ENCODE measurements at regions not wholly inside any gene's neighbourhood (a gene's known extent, or its start where the extent isn't known, plus 50 kb on each side); places are given as distances from the start of the nearest gene placed in this dataset.

DNA sequence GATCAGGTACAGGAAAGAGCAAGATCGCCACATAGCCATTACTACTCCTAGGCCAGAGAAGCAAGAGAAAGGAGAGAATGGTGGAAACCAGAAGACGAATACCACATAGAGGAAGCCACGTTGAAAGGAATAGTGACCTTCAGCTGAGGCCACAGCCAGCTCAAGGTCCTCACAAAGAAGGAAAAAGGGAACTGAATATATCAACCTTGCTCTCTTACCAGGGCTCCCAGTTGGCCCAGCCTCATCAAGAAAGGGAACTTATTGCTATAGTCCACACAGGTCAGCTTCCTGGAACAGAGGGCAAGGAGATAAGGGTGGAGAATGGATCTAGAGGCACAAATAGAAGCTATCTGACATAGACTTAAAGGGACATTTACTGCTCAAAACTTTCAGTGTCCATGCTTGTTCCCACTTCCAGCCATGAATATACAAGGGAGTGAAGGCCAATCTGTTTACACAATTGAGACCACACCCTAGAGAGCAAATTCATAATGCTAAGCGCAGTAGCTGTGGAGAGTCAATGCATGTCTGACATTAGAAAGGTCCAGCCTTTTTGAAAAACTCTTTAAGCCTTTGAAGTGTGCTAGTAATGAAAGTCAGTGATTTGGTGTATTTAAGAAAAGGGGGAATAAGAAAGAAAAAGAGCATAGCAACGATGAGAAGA lies 120.7 kb upstream of the ZC3H11B start:
- TF ChIP-seq ZBTB7A (IDR thresholded peaks at IDR 0.05; ENCODE audit: low read depth): no peak
- no peak for TF ChIP-seq CREB1 (IDR thresholded peaks at IDR 0.05; ENCODE audit: low read depth)
- no peak for TF ChIP-seq CEBPB (IDR thresholded peaks at IDR 0.05)

DNA sequence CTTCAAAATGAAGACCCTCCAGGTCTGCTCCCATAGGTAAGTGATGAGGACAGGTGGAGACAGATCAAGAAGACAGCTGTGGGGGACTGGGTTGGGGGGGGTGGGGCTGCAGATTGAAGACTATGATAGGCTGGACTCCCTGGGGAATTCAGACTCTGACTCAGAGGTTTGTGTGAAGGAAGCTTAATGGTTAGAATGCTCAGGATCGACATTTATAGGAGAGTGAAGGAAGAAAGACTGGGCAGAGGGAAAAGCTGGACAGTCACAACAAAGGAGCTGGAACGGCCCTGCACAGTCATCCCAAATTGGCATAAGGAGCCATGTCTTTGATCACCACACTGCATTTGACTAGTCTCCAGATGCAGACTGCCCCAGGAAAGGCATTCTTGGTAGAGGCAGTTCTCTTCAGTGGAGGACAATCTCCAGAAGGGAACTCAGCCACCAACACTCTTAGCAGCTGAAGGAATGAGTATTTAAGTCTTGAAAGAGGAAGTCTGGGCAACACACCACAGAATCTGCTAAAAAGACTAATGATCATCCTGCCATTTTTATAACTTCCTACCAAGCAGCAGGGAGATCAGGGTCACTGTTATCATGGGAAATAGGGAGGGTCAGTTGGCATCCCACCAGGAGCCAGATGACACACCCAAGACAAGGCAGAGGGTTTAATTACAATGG lies 120.0 kb upstream of the ZC3H11B start:
- TF ChIP-seq, protein P1, sequence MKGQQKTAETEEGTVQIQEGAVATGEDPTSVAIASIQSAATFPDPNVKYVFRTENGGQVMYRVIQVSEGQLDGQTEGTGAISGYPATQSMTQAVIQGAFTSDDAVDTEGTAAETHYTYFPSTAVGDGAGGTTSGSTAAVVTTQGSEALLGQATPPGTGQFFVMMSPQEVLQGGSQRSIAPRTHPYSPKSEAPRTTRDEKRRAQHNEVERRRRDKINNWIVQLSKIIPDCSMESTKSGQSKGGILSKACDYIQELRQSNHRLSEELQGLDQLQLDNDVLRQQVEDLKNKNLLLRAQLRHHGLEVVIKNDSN (IDR thresholded peaks at IDR 0.05): no peak
- TF ChIP-seq YY1 (IDR thresholded peaks at IDR 0.05; ENCODE audit: low read depth): no peak
- no peak for TF ChIP-seq TEAD4 (IDR thresholded peaks at IDR 0.05)
- TF ChIP-seq ZBTB7A (IDR thresholded peaks at IDR 0.05; ENCODE audit: low read depth): no peak
- TF ChIP-seq RAD21 (IDR thresholded peaks at IDR 0.05; ENCODE audit: low read depth): no peak
- no peak for TF ChIP-seq TCF12 (IDR thresholded peaks at IDR 0.05; ENCODE audit: low read depth)
- TF ChIP-seq FOXM1 (IDR thresholded peaks at IDR 0.05; ENCODE audit: borderline replicate concordance, low read depth): no peak
- no peak for TF ChIP-seq EP300 (IDR thresholded peaks at IDR 0.05; ENCODE audit: borderline replicate concordance)
- no peak for TF ChIP-seq TAF1 (IDR thresholded peaks at IDR 0.05; ENCODE audit: low read depth)
- no peak for TF ChIP-seq NFIC (IDR thresholded peaks at IDR 0.05)
- TF ChIP-seq CREB1 (IDR thresholded peaks at IDR 0.05; ENCODE audit: low read depth): no peak
- no peak for TF ChIP-seq EGR1 (IDR thresholded peaks at IDR 0.05)
- TF ChIP-seq, protein P2, sequence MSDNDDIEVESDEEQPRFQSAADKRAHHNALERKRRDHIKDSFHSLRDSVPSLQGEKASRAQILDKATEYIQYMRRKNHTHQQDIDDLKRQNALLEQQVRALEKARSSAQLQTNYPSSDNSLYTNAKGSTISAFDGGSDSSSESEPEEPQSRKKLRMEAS (IDR thresholded peaks at IDR 0.05): no peak
- TF ChIP-seq, protein P3, sequence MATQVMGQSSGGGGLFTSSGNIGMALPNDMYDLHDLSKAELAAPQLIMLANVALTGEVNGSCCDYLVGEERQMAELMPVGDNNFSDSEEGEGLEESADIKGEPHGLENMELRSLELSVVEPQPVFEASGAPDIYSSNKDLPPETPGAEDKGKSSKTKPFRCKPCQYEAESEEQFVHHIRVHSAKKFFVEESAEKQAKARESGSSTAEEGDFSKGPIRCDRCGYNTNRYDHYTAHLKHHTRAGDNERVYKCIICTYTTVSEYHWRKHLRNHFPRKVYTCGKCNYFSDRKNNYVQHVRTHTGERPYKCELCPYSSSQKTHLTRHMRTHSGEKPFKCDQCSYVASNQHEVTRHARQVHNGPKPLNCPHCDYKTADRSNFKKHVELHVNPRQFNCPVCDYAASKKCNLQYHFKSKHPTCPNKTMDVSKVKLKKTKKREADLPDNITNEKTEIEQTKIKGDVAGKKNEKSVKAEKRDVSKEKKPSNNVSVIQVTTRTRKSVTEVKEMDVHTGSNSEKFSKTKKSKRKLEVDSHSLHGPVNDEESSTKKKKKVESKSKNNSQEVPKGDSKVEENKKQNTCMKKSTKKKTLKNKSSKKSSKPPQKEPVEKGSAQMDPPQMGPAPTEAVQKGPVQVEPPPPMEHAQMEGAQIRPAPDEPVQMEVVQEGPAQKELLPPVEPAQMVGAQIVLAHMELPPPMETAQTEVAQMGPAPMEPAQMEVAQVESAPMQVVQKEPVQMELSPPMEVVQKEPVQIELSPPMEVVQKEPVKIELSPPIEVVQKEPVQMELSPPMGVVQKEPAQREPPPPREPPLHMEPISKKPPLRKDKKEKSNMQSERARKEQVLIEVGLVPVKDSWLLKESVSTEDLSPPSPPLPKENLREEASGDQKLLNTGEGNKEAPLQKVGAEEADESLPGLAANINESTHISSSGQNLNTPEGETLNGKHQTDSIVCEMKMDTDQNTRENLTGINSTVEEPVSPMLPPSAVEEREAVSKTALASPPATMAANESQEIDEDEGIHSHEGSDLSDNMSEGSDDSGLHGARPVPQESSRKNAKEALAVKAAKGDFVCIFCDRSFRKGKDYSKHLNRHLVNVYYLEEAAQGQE (IDR thresholded peaks at IDR 0.05; ENCODE audit: low read depth): no peak
- TF ChIP-seq CEBPB (IDR thresholded peaks at IDR 0.05): no peak

DNA sequence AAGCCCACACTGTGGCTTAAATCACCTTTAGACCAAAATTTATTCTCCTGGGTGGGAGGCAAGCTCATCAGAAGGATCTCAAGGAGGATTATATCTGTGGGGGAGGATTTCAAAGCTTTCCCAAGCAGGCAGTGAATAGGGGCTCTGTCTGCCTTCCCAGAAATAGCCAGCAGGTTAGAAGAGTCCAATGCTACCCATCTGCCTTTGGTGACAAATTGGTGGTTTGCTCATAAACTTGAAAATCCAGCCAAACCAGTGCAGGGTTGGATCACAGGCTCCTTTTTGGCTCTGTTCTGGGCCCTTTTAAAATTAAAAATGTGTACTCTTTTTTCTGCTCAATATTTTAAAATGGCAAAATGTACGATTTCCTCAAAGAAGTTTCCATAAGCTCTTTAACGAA lies 118.9 kb upstream of the ZC3H11B start:
- TF ChIP-seq TEAD4 (IDR thresholded peaks at IDR 0.05) (no peak), EP300 (IDR thresholded peaks at IDR 0.05; ENCODE audit: borderline replicate concordance) (no peak), YY1 (IDR thresholded peaks at IDR 0.05; ENCODE audit: low read depth) (no peak), CEBPB (IDR thresholded peaks at IDR 0.05) (no peak)
- TF ChIP-seq, protein P3 (IDR thresholded peaks at IDR 0.05; ENCODE audit: low read depth): no peak

DNA sequence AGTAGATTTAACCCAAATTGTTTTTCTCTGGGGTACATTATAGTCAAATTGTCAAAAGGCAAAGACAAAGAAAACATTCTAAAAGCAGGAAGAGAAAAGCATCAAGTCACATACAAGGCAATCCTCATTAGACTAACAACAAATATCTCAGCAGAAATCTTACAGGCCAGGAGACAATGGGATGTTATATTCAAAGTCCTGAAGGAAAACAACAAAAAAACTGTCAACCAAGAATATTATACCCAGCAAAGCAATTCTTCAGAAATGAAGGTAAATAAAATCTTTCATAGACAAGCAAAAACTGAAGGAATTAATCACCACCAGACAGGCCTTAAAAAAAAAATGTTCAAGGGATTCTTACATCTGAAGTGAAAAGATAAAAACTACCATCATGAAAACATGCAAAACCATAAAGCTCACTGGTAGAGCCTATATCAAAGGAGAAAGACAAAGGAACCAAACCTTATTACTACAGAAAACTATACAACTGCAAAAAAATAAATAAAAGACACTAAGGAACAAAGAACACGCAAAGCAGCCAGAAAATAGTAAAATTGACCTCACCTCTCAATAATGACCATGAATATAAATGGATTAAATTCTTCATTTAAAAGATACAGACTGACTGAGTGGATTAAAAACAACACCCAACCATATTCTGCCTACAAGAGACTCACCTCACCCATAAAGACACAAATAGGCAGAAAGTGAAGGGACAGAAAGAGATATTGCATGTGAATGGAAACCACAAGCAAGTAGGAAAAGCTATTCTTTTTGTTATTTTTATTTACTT lies 113.8 kb upstream of the ZC3H11B start:
- no peak for TF ChIP-seq TAF1 (IDR thresholded peaks at IDR 0.05; ENCODE audit: low read depth)
- no peak for TF ChIP-seq CREB1 (IDR thresholded peaks at IDR 0.05; ENCODE audit: low read depth)
- no peak for TF ChIP-seq YY1 (IDR thresholded peaks at IDR 0.05; ENCODE audit: low read depth)
- TF ChIP-seq, protein P2 (IDR thresholded peaks at IDR 0.05): no peak
- TF ChIP-seq TEAD4 (IDR thresholded peaks at IDR 0.05): no peak

DNA sequence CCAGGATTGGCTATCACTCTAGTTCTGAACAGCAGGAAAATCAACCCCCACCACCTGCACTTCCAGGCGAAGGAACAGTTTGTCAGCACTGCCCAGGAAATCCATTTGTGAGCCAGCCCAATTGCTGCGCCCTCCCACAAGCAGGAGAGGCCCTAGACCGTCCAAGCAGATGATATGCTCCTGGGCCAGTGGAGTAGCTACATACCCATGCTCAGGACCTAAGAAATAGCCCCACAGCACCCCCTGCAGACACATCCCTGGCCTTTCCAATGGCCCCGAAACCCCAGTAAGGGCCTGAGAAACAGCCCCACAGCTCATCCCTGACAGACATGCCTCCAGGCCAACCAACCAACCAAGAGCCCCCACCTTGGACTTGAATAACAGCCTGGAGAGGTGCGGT lies 111.5 kb upstream of the ZC3H11B start:
- no peak for TF ChIP-seq CREB1 (IDR thresholded peaks at IDR 0.05; ENCODE audit: low read depth)
- no peak for TF ChIP-seq EP300 (IDR thresholded peaks at IDR 0.05; ENCODE audit: borderline replicate concordance)
- TF ChIP-seq TAF1 (IDR thresholded peaks at IDR 0.05; ENCODE audit: low read depth): no peak
- no peak for TF ChIP-seq FOXM1 (IDR thresholded peaks at IDR 0.05; ENCODE audit: borderline replicate concordance, low read depth)
- TF ChIP-seq, protein P2 (IDR thresholded peaks at IDR 0.05): no peak
- TF ChIP-seq, protein P1 (IDR thresholded peaks at IDR 0.05): no peak
- TF ChIP-seq ZBTB7A (IDR thresholded peaks at IDR 0.05; ENCODE audit: low read depth): no peak
- TF ChIP-seq YY1 (IDR thresholded peaks at IDR 0.05; ENCODE audit: low read depth): no peak
- no peak for TF ChIP-seq TEAD4 (IDR thresholded peaks at IDR 0.05)
- TF ChIP-seq RAD21 (IDR thresholded peaks at IDR 0.05; ENCODE audit: low read depth): no peak
- TF ChIP-seq, protein P3 (IDR thresholded peaks at IDR 0.05; ENCODE audit: low read depth): no peak
- no peak for TF ChIP-seq EGR1 (IDR thresholded peaks at IDR 0.05)
- no peak for TF ChIP-seq TCF12 (IDR thresholded peaks at IDR 0.05; ENCODE audit: low read depth)
- no peak for TF ChIP-seq NFIC (IDR thresholded peaks at IDR 0.05)
- TF ChIP-seq CEBPB (IDR thresholded peaks at IDR 0.05): no peak
